Stomach (tissue), 8 donors: ENCODE measurements at regions not wholly inside any gene's neighbourhood (a gene's known extent, or its start where the extent isn't known, plus 50 kb on each side); places are given as distances from the start of the nearest gene placed in this dataset.

Source experiments
- DNase-seq, 2 donors: peaks; one replicate each; pipeline versions ENCODE4 v3.0.0 to v3.0.0-alpha.2; 2013 to 2019
- H3K27ac ChIP-seq, 5 donors: fragments of 200-600 bp in 4 of 5; sonication (generic) in 4 of 5; one replicate each; pipeline ENCODE4 v1.5.1; 2013 to 2019; ENCODE audit warnings: mild to moderate bottlenecking in 1 of 5, moderate library complexity in 1 of 5
- H3K27me3 ChIP-seq, 3 donors: fragments of 200-600 bp; sonication (generic); one replicate each; pipeline ENCODE4 v1.5.1; 2017 to 2019; ENCODE audit warnings: mixed run types in 1 of 3
- H3K36me3 ChIP-seq, 4 donors: fragments of 200-600 bp; sonication (generic); 1 replicate in 3 of 4; 2 replicates in 1 of 4; pipeline ENCODE4 v1.5.1; 2016 to 2019
- H3K4me1 ChIP-seq, 4 donors: fragments of 200-600 bp; sonication (generic); one replicate each; pipeline ENCODE4 v1.5.1; 2016 to 2019
- H3K4me3 ChIP-seq, 4 donors: fragments of 200-600 bp; sonication (generic) in 3 of 4; one replicate each; pipeline ENCODE4 v1.5.1; 2016 to 2019; ENCODE audit warnings: mild to moderate bottlenecking in 1 of 4
- H3K9me3 ChIP-seq, 4 donors: fragments of 200-600 bp; sonication (generic); one replicate each; pipeline ENCODE4 v1.5.1; 2016 to 2019
- CTCF ChIP-seq, 7 experiments: fragments of 450-650 bp in 4 of 7; fragments of 200-600 bp in 3 of 7; sonication (generic) in 3 of 7; IDR thresholded peaks; one replicate each; pipeline ENCODE4 v1.5.1; 2016 to 2019; ENCODE audit warnings: antibody characterized with exemption in 7 of 7, control low read depth in 2 of 7, mild to moderate bottlenecking in 1 of 7
- EP300 ChIP-seq: sonication (generic); formaldehyde crosslinking; IDR thresholded peaks from one replicate; pipeline ENCODE4 v1.6.1; 2017; ENCODE audit warnings: antibody characterized with exemption
- POLR2A ChIP-seq, 4 donors: fragments of 450-650 bp; IDR thresholded peaks; one replicate each; pipeline ENCODE4 v1.6.1; 2016; ENCODE audit warnings: antibody characterized with exemption in 4 of 4, control low read depth in 2 of 4, mild to moderate bottlenecking in 1 of 4, moderate library complexity in 1 of 4
- POLR2AphosphoS5 ChIP-seq, 3 donors: sonication (generic); formaldehyde crosslinking; IDR thresholded peaks; one replicate each; pipeline ENCODE4 v1.6.1; 2016; ENCODE audit warnings: antibody characterized with exemption in 3 of 3
- WGBS, 5 donors: extraction: QIAGEN DNeasy Blood & Tissue Kit in 3 of 5; methylation state at CpG; one replicate each; pipeline versions ENCODE4 v1.1.5 to v1.1.7; 2013 to 2018; 5-methylcytosine and 5-hydroxymethylcytosine counted together
- intact Hi-C: fragments of 100-400 bp; cut with DNase I; formaldehyde crosslinking; loops from one replicate; pipeline ENCODE4 v1.15.1; 2023; ENCODE audit warnings: low total_unique reads
- donor health status: healthy with polysubstance abuse.
- donor health status: Bipolar disorder and iron deficiency.
- donor health status: healthy.

GRCh38 chr5:10167806-10168205 lies 81.9 kb downstream of the ATPSCKMT start:
- intact Hi-C loops: no loop called here
- Histone ChIP-seq H3K27me3 (no peaks in the 10 kb centered on the region), H3K4me1 (no peaks in the 10 kb centered on the region), H3K9me3 (peaks cover 0 to 31% (median 24%) of the 10 kb centered on the region in 4 donors), H3K36me3 (no peaks in the 10 kb centered on the region), H3K27ac (no peak overlapping the region), H3K4me3 (no peak overlapping the region)
- DNase-seq: no peak
- 77 to 92% (median 83%) methylated on average over 1 of the region's 1 CpG for WGBS, 5 donors
- TF ChIP-seq CTCF (IDR thresholded peaks at IDR 0.05): no peak
- TF ChIP-seq EP300: no peak

- TF ChIP-seq EP300 (no peak), POLR2A (IDR thresholded peaks at IDR 0.05) (no peak), CTCF (IDR thresholded peaks at IDR 0.05) (no peak), POLR2AphosphoS5 (IDR thresholded peaks at IDR 0.05) (no peak)
- Histone ChIP-seq H3K27me3 (no peaks in the 10 kb centered on the region), H3K9me3 (peaks cover 0 to 31% (median 24%) of the 10 kb centered on the region in 4 donors), H3K27ac (no peak overlapping the region), H3K4me1 (no peaks in the 10 kb centered on the region), H3K4me3 (no peak overlapping the region), H3K36me3 (no peaks in the 10 kb centered on the region)
- WGBS, 5 donors: 92 to 100% (median 97%) methylated on average over 1 of the region's 1 CpG
- no peak for DNase-seq
- intact Hi-C loops: no loop called here
Observed at GRCh38 chr5:10166392-10166791, 83.3 kb downstream of the ATPSCKMT start.

GRCh38 chr5:10162468-10162867 lies 87.2 kb downstream of the ATPSCKMT start:
- Histone ChIP-seq H3K4me1 (no peaks in the 10 kb centered on the region), H3K27ac (no peak overlapping the region), H3K4me3 (no peak overlapping the region), H3K36me3 (no peaks in the 10 kb centered on the region), H3K9me3 (peaks cover 0 to 29% (median 22%) of the 10 kb centered on the region in 4 donors), H3K27me3 (no peaks in the 10 kb centered on the region)
- intact Hi-C loops: no loop called here
- TF ChIP-seq POLR2A (IDR thresholded peaks at IDR 0.05) (no peak), EP300 (no peak), POLR2AphosphoS5 (IDR thresholded peaks at IDR 0.05) (no peak), CTCF (IDR thresholded peaks at IDR 0.05) (no peak)
- whole genome bisulfite sequencing, 5 donors: 31 to 51% (median 44%) methylated on average over 5 of the region's 5 CpGs
- no peak for DNase-seq

GRCh38 chr5:10161778-10162177 lies 87.9 kb downstream of the ATPSCKMT start:
- H3K4me1 ChIP-seq: no peaks in the 10 kb centered on the region
- no peaks in the 10 kb centered on the region for H3K27me3 ChIP-seq
- H3K9me3 ChIP-seq: peaks cover 0 to 28% (median 18%) of the 10 kb centered on the region in 4 donors
- H3K4me3 ChIP-seq: no peak overlapping the region
- no peak overlapping the region for H3K27ac ChIP-seq
- no peak for TF ChIP-seq POLR2A (IDR thresholded peaks at IDR 0.05)
- no peak for TF ChIP-seq CTCF (IDR thresholded peaks at IDR 0.05)
- no peak for TF ChIP-seq POLR2AphosphoS5 (IDR thresholded peaks at IDR 0.05)
- TF ChIP-seq EP300: no peak
- no peaks in the 10 kb centered on the region for H3K36me3 ChIP-seq
- no peak for DNase-seq
- WGBS, 5 donors: 70 to 86% (median 82%) methylated on average over 3 of the region's 3 CpGs
- intact Hi-C loops: no loop called here
